ENCODE measurements at regions not wholly inside any gene's neighbourhood (a gene's known extent, or its start where the extent isn't known, plus 50 kb on each side); places are given as distances from the start of the nearest gene placed in this dataset.

DNA sequence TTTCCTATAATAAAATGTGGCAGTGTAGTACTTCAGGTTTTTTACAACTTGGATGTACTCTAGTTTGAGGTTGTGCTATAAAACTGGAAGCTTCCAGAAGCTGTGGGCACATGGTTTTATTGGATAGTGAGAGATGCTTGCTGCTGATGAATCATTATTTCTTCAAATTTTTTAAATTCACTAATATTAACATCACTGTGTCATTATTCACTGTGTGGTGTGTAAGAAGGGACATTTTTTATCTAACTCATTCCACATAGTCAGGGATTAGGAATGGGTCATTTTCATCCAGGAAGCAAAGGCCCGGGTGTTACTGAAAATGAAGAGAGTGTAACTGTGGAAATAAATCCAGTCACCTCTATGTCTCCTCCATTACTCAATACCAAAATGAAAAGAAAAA lies 421.0 kb downstream of the TENT5A start:
- no peak for DNase-seq (ENCODE audit: low read depth in 1 of 2, low spot score in 1 of 2)
- Histone ChIP-seq H3K4me3 (replicated peaks; ENCODE audit: insufficient read depth, low read length) (no peak overlapping the region), H3K27ac (replicated peaks) (no peak overlapping the region), H3K27me3 (ENCODE audit: insufficient read depth, poor library complexity, severe bottlenecking) (no peaks in the 10 kb centered on the region)
- TF ChIP-seq CTCF (IDR thresholded peaks at IDR 0.05; ENCODE audit: insufficient read depth, low read length) = no peak
- TF ChIP-seq, protein P1, sequence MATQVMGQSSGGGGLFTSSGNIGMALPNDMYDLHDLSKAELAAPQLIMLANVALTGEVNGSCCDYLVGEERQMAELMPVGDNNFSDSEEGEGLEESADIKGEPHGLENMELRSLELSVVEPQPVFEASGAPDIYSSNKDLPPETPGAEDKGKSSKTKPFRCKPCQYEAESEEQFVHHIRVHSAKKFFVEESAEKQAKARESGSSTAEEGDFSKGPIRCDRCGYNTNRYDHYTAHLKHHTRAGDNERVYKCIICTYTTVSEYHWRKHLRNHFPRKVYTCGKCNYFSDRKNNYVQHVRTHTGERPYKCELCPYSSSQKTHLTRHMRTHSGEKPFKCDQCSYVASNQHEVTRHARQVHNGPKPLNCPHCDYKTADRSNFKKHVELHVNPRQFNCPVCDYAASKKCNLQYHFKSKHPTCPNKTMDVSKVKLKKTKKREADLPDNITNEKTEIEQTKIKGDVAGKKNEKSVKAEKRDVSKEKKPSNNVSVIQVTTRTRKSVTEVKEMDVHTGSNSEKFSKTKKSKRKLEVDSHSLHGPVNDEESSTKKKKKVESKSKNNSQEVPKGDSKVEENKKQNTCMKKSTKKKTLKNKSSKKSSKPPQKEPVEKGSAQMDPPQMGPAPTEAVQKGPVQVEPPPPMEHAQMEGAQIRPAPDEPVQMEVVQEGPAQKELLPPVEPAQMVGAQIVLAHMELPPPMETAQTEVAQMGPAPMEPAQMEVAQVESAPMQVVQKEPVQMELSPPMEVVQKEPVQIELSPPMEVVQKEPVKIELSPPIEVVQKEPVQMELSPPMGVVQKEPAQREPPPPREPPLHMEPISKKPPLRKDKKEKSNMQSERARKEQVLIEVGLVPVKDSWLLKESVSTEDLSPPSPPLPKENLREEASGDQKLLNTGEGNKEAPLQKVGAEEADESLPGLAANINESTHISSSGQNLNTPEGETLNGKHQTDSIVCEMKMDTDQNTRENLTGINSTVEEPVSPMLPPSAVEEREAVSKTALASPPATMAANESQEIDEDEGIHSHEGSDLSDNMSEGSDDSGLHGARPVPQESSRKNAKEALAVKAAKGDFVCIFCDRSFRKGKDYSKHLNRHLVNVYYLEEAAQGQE (IDR thresholded peaks at IDR 0.05; ENCODE audit: insufficient replicate concordance, low read depth) = no peak

- no peak overlapping the region for H3K27ac ChIP-seq (replicated peaks)
- TF ChIP-seq CTCF (IDR thresholded peaks at IDR 0.05; ENCODE audit: insufficient read depth, low read length) = no peak
- TF ChIP-seq GABPA (IDR thresholded peaks at IDR 0.05; ENCODE audit: low read depth) = no peak
- no peak for TF ChIP-seq POLR2AphosphoS5 (IDR thresholded peaks at IDR 0.05; ENCODE audit: low read depth)
- TF ChIP-seq, protein P1 (IDR thresholded peaks at IDR 0.05; ENCODE audit: insufficient replicate concordance, low read depth) = no peak
- no peak for TF ChIP-seq SPI1 (IDR thresholded peaks at IDR 0.05; ENCODE audit: borderline replicate concordance, low read depth)
Observed at GRCh38 chr6:81328700-81329099, 423.8 kb downstream of the TENT5A start.

DNA sequence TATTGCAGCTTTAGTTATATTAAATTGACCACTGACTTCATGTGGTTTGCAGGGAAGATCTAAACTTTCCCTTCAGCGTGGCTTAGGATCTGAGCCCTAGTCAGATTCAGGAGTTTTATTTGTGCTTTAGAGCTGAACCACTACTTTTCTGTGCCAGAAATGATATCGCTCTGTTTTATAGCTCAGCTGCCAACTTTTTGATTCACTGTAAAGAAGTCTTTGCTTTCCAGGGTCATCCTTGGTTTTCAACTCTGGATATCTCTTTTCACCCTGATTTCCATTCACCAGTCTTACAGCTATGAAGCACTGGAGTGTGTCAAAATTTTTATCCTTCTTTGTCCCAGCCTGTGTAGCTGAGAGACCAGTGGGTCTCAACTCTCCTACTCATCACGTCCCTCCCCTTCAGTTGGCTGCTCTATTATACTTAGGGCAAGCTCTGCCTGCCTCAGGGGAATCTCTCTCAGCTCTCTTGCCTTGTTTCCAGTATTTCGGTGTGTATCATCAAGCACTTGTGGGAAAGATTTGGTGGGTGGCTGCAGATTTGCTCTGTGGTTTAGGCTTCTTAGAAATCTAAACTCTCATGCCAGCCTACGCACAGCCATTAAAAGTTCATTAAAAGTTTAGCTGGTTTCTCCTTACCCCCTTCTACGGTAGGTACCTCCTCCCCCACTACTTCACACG lies 425.5 kb downstream of the TENT5A start:
- no peaks in the 10 kb centered on the region for H3K27me3 ChIP-seq (ENCODE audit: insufficient read depth, poor library complexity, severe bottlenecking)
- H3K4me3 ChIP-seq (replicated peaks; ENCODE audit: insufficient read depth, low read length) = no peak overlapping the region
- TF ChIP-seq POLR2AphosphoS5 (IDR thresholded peaks at IDR 0.05; ENCODE audit: low read depth) (no peak), GABPA (IDR thresholded peaks at IDR 0.05; ENCODE audit: low read depth) (no peak), SPI1 (IDR thresholded peaks at IDR 0.05; ENCODE audit: borderline replicate concordance, low read depth) (no peak), CTCF (IDR thresholded peaks at IDR 0.05; ENCODE audit: insufficient read depth, low read length) (no peak)
- TF ChIP-seq, protein P1 (IDR thresholded peaks at IDR 0.05; ENCODE audit: insufficient replicate concordance, low read depth) = no peak
- no peak overlapping the region for H3K27ac ChIP-seq (replicated peaks)
- DNase-seq (ENCODE audit: low read depth in 1 of 2, low spot score in 1 of 2) = no peak

More at GRCh38 chr6:81328700-81329099, 423.8 kb downstream of the TENT5A start:
- Histone ChIP-seq H3K4me3 (replicated peaks; ENCODE audit: insufficient read depth, low read length) (no peak overlapping the region), H3K27me3 (ENCODE audit: insufficient read depth, poor library complexity, severe bottlenecking) (no peaks in the 10 kb centered on the region)
- no peak for DNase-seq (ENCODE audit: low read depth in 1 of 2, low spot score in 1 of 2)

Measured in HL-60 (cell line).